Left lung (tissue), 4 donors: ENCODE measurements at regions not wholly inside any gene's neighbourhood (a gene's known extent, or its start where the extent isn't known, plus 50 kb on each side); places are given as distances from the start of the nearest gene placed in this dataset.
A peak's percentile ranks its signal among the peaks of the same experiment; 100 is the strongest.

Experiments
- ATAC-seq: fragments of 200-7000 bp; cut with Tn5 transposase; one replicate; pipeline ENCODE4 v1.9.1; 2020; ENCODE audit warnings: moderate library complexity
- DNase-seq, 4 donors: peaks; one replicate each; pipeline ENCODE4 v3.0.0-alpha.2; 2013 to 2020
- H3K27ac ChIP-seq, 2 donors: fragments of 200-600 bp; sonication (generic) in 1 of 2; one replicate each; pipeline versions ENCODE4 v1.5.0 to v1.8.0; 2020 to 2021
- H3K27me3 ChIP-seq, 2 donors: fragments of 200-600 bp; sonication (generic) in 1 of 2; one replicate each; pipeline versions ENCODE4 v1.5.0 to v1.8.0; 2020 to 2021
- H3K36me3 ChIP-seq, 2 donors: fragments of 200-600 bp; sonication (generic) in 1 of 2; one replicate each; pipeline versions ENCODE4 v1.5.0 to v1.8.0; 2020 to 2021
- H3K4me1 ChIP-seq, 2 donors: fragments of 200-600 bp; one replicate each; pipeline ENCODE4 v1.8.0; 2021
- H3K4me3 ChIP-seq, 2 donors: fragments of 200-600 bp; sonication (generic) in 1 of 2; one replicate each; pipeline versions ENCODE4 v1.5.0 to v1.8.0; 2020 to 2021; ENCODE audit warnings: mild to moderate bottlenecking in 1 of 2
- H3K9me3 ChIP-seq, 2 donors: fragments of 200-600 bp; sonication (generic) in 1 of 2; one replicate each; pipeline versions ENCODE4 v1.5.0 to v1.8.0; 2020 to 2021
- CTCF ChIP-seq, 2 donors: fragments of 200-600 bp; sonication (generic) in 1 of 2; IDR thresholded peaks; one replicate each; pipeline versions ENCODE4 v1.5.0 to v1.8.0; 2021; ENCODE audit warnings: antibody characterized with exemption in 2 of 2
- intact Hi-C, 2 donors: fragments of 100-400 bp; cut with DNase I; formaldehyde crosslinking; loops; one replicate each; pipeline versions ENCODE4 v1.11.2 to v1.14.2; 2022
- donor health status: DM: no; HTN: yes; CAD: no.
- donor health status: DM: no; HTN: no; CAD: no.

GRCh38 chr6:6940031-6941025 is 167.4 kb upstream of the RREB1 start:
- H3K27ac ChIP-seq, result no peak overlapping the region

GRCh38 chr6:6941201-6941600 is 166.6 kb upstream of the RREB1 start:
- peaks cover 0 to 11% of the 10 kb centered on the region in 2 donors for H3K4me1 ChIP-seq
- H3K27me3 ChIP-seq, result no peaks in the 10 kb centered on the region
- no peak overlapping the region for H3K27ac ChIP-seq
- intact Hi-C loops, result no loop called here
- no peak overlapping the region for H3K4me3 ChIP-seq
- no peaks in the 10 kb centered on the region for H3K9me3 ChIP-seq
- DNase-seq (no peak), ATAC-seq (no peak)
- no peaks in the 10 kb centered on the region for H3K36me3 ChIP-seq
- TF ChIP-seq CTCF (IDR thresholded peaks at IDR 0.05), result no peak

More at GRCh38 chr6:6940031-6941025, 167.4 kb upstream of the RREB1 start:
- H3K36me3 ChIP-seq, result no peaks in the 10 kb centered on the region
- DNase-seq (no peak), ATAC-seq (no peak)
- TF ChIP-seq CTCF (IDR thresholded peaks at IDR 0.05), result no peak
- H3K9me3 ChIP-seq, result no peaks in the 10 kb centered on the region
- no peak overlapping the region for H3K4me3 ChIP-seq
- intact Hi-C loops, result no loop called here
- H3K4me1 ChIP-seq, result peaks cover 0 to 11% of the 10 kb centered on the region in 2 donors
- no peaks in the 10 kb centered on the region for H3K27me3 ChIP-seq

- no peak for ATAC-seq
These were observed 165.7 kb upstream of the RREB1 start for GRCh38 chr6:6942091-6942490.

GRCh38 chr6:6942831-6943230 is 164.9 kb upstream of the RREB1 start:
- TF ChIP-seq CTCF (IDR thresholded peaks at IDR 0.05), result no peak
- Histone ChIP-seq H3K9me3 (no peaks in the 10 kb centered on the region), H3K4me1 (peaks cover 0 to 11% of the 10 kb centered on the region in 2 donors), H3K36me3 (no peaks in the 10 kb centered on the region), H3K27ac (peak overlapping the region in 1 of 2 donors; percentile 23), H3K4me3 (no peak overlapping the region), H3K27me3 (no peaks in the 10 kb centered on the region)
- intact Hi-C loops, result no loop called here
- DNase-seq (peak; percentile 18 to 86 (median 70)), ATAC-seq (peak; percentile 97)

More at GRCh38 chr6:6942091-6942490, 165.7 kb upstream of the RREB1 start:
- no peaks in the 10 kb centered on the region for H3K9me3 ChIP-seq
- DNase-seq, result no peak
- TF ChIP-seq CTCF (IDR thresholded peaks at IDR 0.05), result no peak
- H3K4me1 ChIP-seq, result peaks cover 0 to 11% of the 10 kb centered on the region in 2 donors
- intact Hi-C loops, result no loop called here
- no peaks in the 10 kb centered on the region for H3K27me3 ChIP-seq
- no peak overlapping the region for H3K27ac ChIP-seq
- H3K36me3 ChIP-seq, result no peaks in the 10 kb centered on the region
- no peak overlapping the region for H3K4me3 ChIP-seq

- DNase-seq (no peak), ATAC-seq (no peak)
- intact Hi-C loops, result no loop called here
- no peak overlapping the region for H3K4me3 ChIP-seq
- no peak overlapping the region for H3K27ac ChIP-seq
- no peaks in the 10 kb centered on the region for H3K36me3 ChIP-seq
- TF ChIP-seq CTCF (IDR thresholded peaks at IDR 0.05), result no peak
- H3K4me1 ChIP-seq, result peaks cover 0 to 11% of the 10 kb centered on the region in 2 donors
- H3K27me3 ChIP-seq, result no peaks in the 10 kb centered on the region
- no peaks in the 10 kb centered on the region for H3K9me3 ChIP-seq
These were observed 164.3 kb upstream of the RREB1 start for GRCh38 chr6:6943421-6943820.
